Neural cell (in vitro differentiated cells): ENCODE measurements at regions not wholly inside any gene's neighbourhood (a gene's known extent, or its start where the extent isn't known, plus 50 kb on each side); places are given as distances from the start of the nearest gene placed in this dataset.

Source experiments
- CTCF ChIP-seq: fragments of 450-650 bp; IDR thresholded peaks from 2 replicates; pipeline ENCODE4 v1.5.1; 2014; ENCODE audit warnings: antibody characterized with exemption, mild to moderate bottlenecking, moderate library complexity; ENCODE audit not compliant: poor library complexity, severe bottlenecking
- EP300 ChIP-seq: fragments of 450-650 bp; conservative IDR thresholded peaks from 2 replicates; pipeline ENCODE4 v1.6.1; 2014; ENCODE audit warnings: antibody characterized with exemption, mild to moderate bottlenecking, moderate library complexity; ENCODE audit not compliant: poor library complexity, severe bottlenecking
- EZH2 ChIP-seq: fragments of 200-600, 300-800 bp; shearing (Covaris generic), sonication (generic); IDR thresholded peaks from 2 replicates; pipeline ENCODE4 v1.6.1; 2014; ENCODE audit warnings: antibody characterized with exemption, low read length, borderline replicate concordance, mild to moderate bottlenecking; ENCODE audit not compliant: insufficient read depth, poor library complexity, severe bottlenecking
- MXI1 ChIP-seq: fragments of 450-650 bp; conservative IDR thresholded peaks from 2 replicates; pipeline ENCODE4 v1.6.1; 2014; ENCODE audit warnings: antibody characterized with exemption, mild to moderate bottlenecking; ENCODE audit not compliant: poor library complexity, severe bottlenecking
- POLR2AphosphoS5 ChIP-seq: IDR thresholded peaks from 2 replicates; pipeline ENCODE4 v1.6.1; 2012
- RAD21 ChIP-seq: fragments of 450-650 bp; conservative IDR thresholded peaks from 2 replicates; pipeline ENCODE4 v1.6.1; 2014; ENCODE audit warnings: antibody characterized with exemption, mild to moderate bottlenecking, moderate library complexity
- TF ChIP-seq, protein P1 (sequence below): IDR thresholded peaks from 2 replicates; pipeline ENCODE4 v1.6.1; 2012; ENCODE audit warnings: borderline replicate concordance

- no peak for TF ChIP-seq EP300
- no peak for TF ChIP-seq EZH2
- no peak for TF ChIP-seq POLR2AphosphoS5
- TF ChIP-seq, protein P1, sequence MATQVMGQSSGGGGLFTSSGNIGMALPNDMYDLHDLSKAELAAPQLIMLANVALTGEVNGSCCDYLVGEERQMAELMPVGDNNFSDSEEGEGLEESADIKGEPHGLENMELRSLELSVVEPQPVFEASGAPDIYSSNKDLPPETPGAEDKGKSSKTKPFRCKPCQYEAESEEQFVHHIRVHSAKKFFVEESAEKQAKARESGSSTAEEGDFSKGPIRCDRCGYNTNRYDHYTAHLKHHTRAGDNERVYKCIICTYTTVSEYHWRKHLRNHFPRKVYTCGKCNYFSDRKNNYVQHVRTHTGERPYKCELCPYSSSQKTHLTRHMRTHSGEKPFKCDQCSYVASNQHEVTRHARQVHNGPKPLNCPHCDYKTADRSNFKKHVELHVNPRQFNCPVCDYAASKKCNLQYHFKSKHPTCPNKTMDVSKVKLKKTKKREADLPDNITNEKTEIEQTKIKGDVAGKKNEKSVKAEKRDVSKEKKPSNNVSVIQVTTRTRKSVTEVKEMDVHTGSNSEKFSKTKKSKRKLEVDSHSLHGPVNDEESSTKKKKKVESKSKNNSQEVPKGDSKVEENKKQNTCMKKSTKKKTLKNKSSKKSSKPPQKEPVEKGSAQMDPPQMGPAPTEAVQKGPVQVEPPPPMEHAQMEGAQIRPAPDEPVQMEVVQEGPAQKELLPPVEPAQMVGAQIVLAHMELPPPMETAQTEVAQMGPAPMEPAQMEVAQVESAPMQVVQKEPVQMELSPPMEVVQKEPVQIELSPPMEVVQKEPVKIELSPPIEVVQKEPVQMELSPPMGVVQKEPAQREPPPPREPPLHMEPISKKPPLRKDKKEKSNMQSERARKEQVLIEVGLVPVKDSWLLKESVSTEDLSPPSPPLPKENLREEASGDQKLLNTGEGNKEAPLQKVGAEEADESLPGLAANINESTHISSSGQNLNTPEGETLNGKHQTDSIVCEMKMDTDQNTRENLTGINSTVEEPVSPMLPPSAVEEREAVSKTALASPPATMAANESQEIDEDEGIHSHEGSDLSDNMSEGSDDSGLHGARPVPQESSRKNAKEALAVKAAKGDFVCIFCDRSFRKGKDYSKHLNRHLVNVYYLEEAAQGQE = no peak
- TF ChIP-seq MXI1 = no peak
- TF ChIP-seq CTCF = no peak
- TF ChIP-seq RAD21 = no peak
Measured at GRCh38 chr18:25704494-25704893, 352.5 kb upstream of the ZNF521 start.
